H1 (cell line): ENCODE measurements at regions not wholly inside any gene's neighbourhood (a gene's known extent, or its start where the extent isn't known, plus 50 kb on each side); places are given as distances from the start of the nearest gene placed in this dataset.

Source experiments
- KDM4A ChIP-seq: IDR thresholded peaks from one replicate; pipeline ENCODE4 v1.7.1; 2012; ENCODE audit warnings: low read depth, mild to moderate bottlenecking, moderate library complexity, low read length, inconsistent platforms; ENCODE audit not compliant: severe bottlenecking

GRCh38 chr5:86674069-86674468 is 56.3 kb downstream of the COX7C start (continued):
- TF ChIP-seq KDM4A = no peak
